ENCODE measurements at regions not wholly inside any gene's neighbourhood (a gene's known extent, or its start where the extent isn't known, plus 50 kb on each side); places are given as distances from the start of the nearest gene placed in this dataset.

- no peak for TF ChIP-seq SNAI1 (CRISPR knock-in tag; IDR thresholded peaks at IDR 0.05; ENCODE audit: borderline replicate concordance)
- no peak for TF ChIP-seq FOXJ3 (CRISPR knock-in tag; IDR thresholded peaks at IDR 0.05; ENCODE audit: borderline replicate concordance)
- TF ChIP-seq FOSL2 (CRISPR knock-in tag; IDR thresholded peaks at IDR 0.05): no peak
- TF ChIP-seq TCF7L2 (IDR thresholded peaks at IDR 0.05; ENCODE audit: low read depth, low read length): no peak
Measured at GRCh38 chr4:53813998-53814397, 222.7 kb upstream of the LNX1 start.
